Upper lobe of left lung (tissue), 6 donors: ENCODE measurements at regions not wholly inside any gene's neighbourhood (a gene's known extent, or its start where the extent isn't known, plus 50 kb on each side); places are given as distances from the start of the nearest gene placed in this dataset.

Experiments
- ATAC-seq, 2 donors: fragments of 200-7000 bp; cut with Tn5 transposase; one replicate each; pipeline ENCODE4 v1.9.1; 2022; ENCODE audit warnings: mild to moderate bottlenecking in 2 of 2, moderate library complexity in 2 of 2; ENCODE audit not compliant: low FRiP score in 2 of 2
- DNase-seq, 2 donors: peaks; one replicate each; pipeline ENCODE4 v3.0.0-alpha.2; 2019 to 2020
- H3K27ac ChIP-seq, 4 donors: fragments of 200-600 bp; sonication (generic); one replicate each; pipeline ENCODE4 v1.5.1; 2016 to 2019
- H3K27me3 ChIP-seq, 4 donors: fragments of 200-600 bp; sonication (generic); one replicate each; pipeline ENCODE4 v1.5.1; 2017 to 2019
- H3K36me3 ChIP-seq, 4 donors: fragments of 200-600 bp; sonication (generic); one replicate each; pipeline ENCODE4 v1.5.1; 2016 to 2019
- H3K4me1 ChIP-seq, 4 donors: fragments of 200-600 bp; sonication (generic); one replicate each; pipeline ENCODE4 v1.5.1; 2018 to 2019
- H3K4me3 ChIP-seq, 4 donors: fragments of 200-600 bp; sonication (generic); one replicate each; pipeline ENCODE4 v1.5.1; 2017 to 2019; ENCODE audit warnings: mild to moderate bottlenecking in 2 of 4, moderate library complexity in 1 of 4
- H3K9me3 ChIP-seq, 4 donors: fragments of 200-600 bp; sonication (generic); one replicate each; pipeline ENCODE4 v1.5.1; 2018 to 2019
- EP300 ChIP-seq, 4 donors: sonication (generic); formaldehyde crosslinking; IDR thresholded peaks; one replicate each; pipeline ENCODE4 v1.5.1; 2017; ENCODE audit warnings: antibody characterized with exemption in 4 of 4, control low read depth in 2 of 4
- POLR2A ChIP-seq, 4 donors: fragments of 450-650 bp; IDR thresholded peaks; one replicate each; pipeline ENCODE4 v1.5.1; 2016 to 2017; ENCODE audit warnings: antibody characterized with exemption in 4 of 4, mild to moderate bottlenecking in 2 of 4
- POLR2AphosphoS5 ChIP-seq, 2 donors: sonication (generic); formaldehyde crosslinking; IDR thresholded peaks; one replicate each; pipeline ENCODE4 v1.5.1; 2017; ENCODE audit warnings: antibody characterized with exemption in 2 of 2
- WGBS, 2 donors: methylation state at CpG; one replicate each; pipeline ENCODE4 v1.1.5; 2017 to 2018; 5-methylcytosine and 5-hydroxymethylcytosine counted together
- TF ChIP-seq, protein P1 (sequence below), 6 experiments: fragments of 450-650 bp in 4 of 6; fragments of 200-600 bp in 2 of 6; sonication (generic) in 2 of 6; IDR thresholded peaks; one replicate each; pipeline ENCODE4 v1.5.1; 2016 to 2019; ENCODE audit warnings: antibody characterized with exemption in 6 of 6
- donor health status: DM: no; HTN: no; CAD: no; lungs with moderate emphysema.
- donor health status: DM: no; HTN: yes; CAD: no; lungs with severe emphysema.

GRCh38 chr22:27197618-27198017, 540.2 kb downstream of the MIAT start:
- WGBS, 2 donors: 88 to 100% methylated on average over 1 of the region's 1 CpG
- TF ChIP-seq, protein P1, sequence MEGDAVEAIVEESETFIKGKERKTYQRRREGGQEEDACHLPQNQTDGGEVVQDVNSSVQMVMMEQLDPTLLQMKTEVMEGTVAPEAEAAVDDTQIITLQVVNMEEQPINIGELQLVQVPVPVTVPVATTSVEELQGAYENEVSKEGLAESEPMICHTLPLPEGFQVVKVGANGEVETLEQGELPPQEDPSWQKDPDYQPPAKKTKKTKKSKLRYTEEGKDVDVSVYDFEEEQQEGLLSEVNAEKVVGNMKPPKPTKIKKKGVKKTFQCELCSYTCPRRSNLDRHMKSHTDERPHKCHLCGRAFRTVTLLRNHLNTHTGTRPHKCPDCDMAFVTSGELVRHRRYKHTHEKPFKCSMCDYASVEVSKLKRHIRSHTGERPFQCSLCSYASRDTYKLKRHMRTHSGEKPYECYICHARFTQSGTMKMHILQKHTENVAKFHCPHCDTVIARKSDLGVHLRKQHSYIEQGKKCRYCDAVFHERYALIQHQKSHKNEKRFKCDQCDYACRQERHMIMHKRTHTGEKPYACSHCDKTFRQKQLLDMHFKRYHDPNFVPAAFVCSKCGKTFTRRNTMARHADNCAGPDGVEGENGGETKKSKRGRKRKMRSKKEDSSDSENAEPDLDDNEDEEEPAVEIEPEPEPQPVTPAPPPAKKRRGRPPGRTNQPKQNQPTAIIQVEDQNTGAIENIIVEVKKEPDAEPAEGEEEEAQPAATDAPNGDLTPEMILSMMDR (IDR thresholded peaks at IDR 0.05): no peak
- TF ChIP-seq EP300 (IDR thresholded peaks at IDR 0.05) (no peak), POLR2AphosphoS5 (IDR thresholded peaks at IDR 0.05) (no peak), POLR2A (IDR thresholded peaks at IDR 0.05) (no peak)
- H3K4me3 ChIP-seq: no peak overlapping the region

DNA sequence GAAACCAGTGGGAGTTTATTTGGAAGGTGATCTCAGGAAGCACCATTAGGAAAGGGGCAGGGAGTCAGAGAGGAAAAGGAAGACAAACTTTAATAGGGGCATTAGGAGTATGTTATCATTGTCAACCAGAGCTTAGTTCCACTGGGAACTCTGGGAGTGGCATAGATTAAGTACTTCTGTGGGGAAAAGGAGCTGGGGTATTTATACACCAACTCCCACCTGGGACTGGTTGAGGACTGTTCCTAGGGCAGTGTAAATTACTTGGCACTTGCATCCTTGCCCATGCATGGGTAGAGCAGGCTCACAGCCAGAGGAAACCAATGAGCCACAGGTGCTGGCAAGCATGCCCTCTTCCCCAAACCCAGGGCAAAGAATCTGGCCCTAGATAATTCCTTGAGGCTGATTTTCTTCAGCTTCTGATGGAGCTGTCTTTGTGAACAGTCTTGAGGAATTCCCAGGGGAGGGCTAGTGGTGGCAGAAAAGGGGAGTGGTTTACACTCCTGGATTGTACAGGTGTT, 541.2 kb downstream of the MIAT start:
- H3K27ac ChIP-seq: no peak overlapping the region
- TF ChIP-seq EP300 (IDR thresholded peaks at IDR 0.05): no peak
- H3K4me3 ChIP-seq: no peak overlapping the region
- peaks cover 0 to 3% (median 0%) of the 10 kb centered on the region in 4 donors for H3K9me3 ChIP-seq
- H3K4me1 ChIP-seq: peaks cover 0 to 9% (median 3%) of the 10 kb centered on the region in 4 donors
- no peak for ATAC-seq
- DNase-seq: no peak
- H3K27me3 ChIP-seq: no peaks in the 10 kb centered on the region
- H3K36me3 ChIP-seq: no peaks in the 10 kb centered on the region

More at GRCh38 chr22:27197618-27198017, 540.2 kb downstream of the MIAT start:
- peaks cover 0 to 3% (median 0%) of the 10 kb centered on the region in 4 donors for H3K9me3 ChIP-seq
- no peak overlapping the region for H3K27ac ChIP-seq
- no peaks in the 10 kb centered on the region for H3K36me3 ChIP-seq
- H3K27me3 ChIP-seq: no peaks in the 10 kb centered on the region
- peaks cover 0 to 2% (median 0%) of the 10 kb centered on the region in 4 donors for H3K4me1 ChIP-seq
- DNase-seq (no peak), ATAC-seq (no peak)

DNA sequence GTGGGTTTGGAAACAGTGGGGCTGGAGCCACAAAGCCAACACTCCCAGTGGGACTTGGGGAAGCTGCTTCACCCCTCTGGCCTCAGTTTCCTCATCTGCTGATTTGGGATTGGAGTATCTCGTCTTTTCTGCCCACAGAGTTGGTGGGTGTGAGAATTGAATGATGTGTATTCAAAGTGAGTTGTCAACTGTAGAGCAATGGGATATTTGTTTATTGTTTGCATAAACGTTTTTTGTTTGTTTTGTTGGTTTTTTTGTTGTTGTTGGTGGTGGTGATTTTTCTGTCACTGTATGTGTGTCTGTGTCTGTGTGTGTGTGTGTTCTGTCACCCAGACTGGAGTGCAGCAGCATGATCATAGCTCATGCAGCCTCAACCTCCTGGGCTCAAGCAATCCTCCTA, 542.0 kb downstream of the MIAT start:
- DNase-seq (no peak), ATAC-seq (no peak)
- Histone ChIP-seq H3K4me1 (peaks cover 0 to 9% (median 3%) of the 10 kb centered on the region in 4 donors), H3K36me3 (no peaks in the 10 kb centered on the region), H3K27ac (no peak overlapping the region), H3K27me3 (no peaks in the 10 kb centered on the region), H3K9me3 (peaks cover 0 to 3% (median 0%) of the 10 kb centered on the region in 4 donors), H3K4me3 (no peak overlapping the region)
- WGBS, 2 donors: 53 to 67% methylated on average over 2 of the region's 2 CpGs
- TF ChIP-seq POLR2AphosphoS5 (IDR thresholded peaks at IDR 0.05) (no peak), POLR2A (IDR thresholded peaks at IDR 0.05) (no peak), EP300 (IDR thresholded peaks at IDR 0.05) (no peak)
- TF ChIP-seq, protein P1 (IDR thresholded peaks at IDR 0.05): no peak

DNA sequence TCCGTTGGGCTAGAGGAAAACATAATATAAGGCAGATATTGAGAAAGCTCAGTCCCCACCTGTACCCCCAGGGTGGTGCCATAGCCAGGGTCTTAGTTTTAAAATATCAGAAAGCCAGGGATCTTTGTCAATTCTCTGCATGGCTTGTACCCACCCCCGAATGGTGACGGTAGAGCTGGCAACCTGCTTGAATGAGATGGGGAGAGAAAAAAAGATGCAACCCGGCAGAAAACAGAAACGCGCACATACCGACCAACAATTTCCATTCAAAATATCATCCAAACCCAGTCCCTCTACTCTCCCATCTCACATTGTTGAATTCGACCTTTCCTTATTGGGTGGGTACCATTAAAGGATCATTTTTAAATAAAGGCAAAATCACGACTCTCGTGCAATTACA, 543.9 kb downstream of the MIAT start:
- ATAC-seq (no peak), DNase-seq (no peak)
- no peaks in the 10 kb centered on the region for H3K36me3 ChIP-seq
- peaks cover 0 to 3% (median 0%) of the 10 kb centered on the region in 4 donors for H3K9me3 ChIP-seq
- WGBS, 2 donors: 87 to 92% methylated on average over 10 of the region's 10 CpGs
- no peak overlapping the region for H3K4me3 ChIP-seq
- no peak overlapping the region for H3K27ac ChIP-seq
- TF ChIP-seq POLR2A (IDR thresholded peaks at IDR 0.05) (no peak), POLR2AphosphoS5 (IDR thresholded peaks at IDR 0.05) (no peak), EP300 (IDR thresholded peaks at IDR 0.05) (no peak)
- TF ChIP-seq, protein P1 (IDR thresholded peaks at IDR 0.05): no peak
- H3K27me3 ChIP-seq: no peaks in the 10 kb centered on the region
- peaks cover 0 to 9% (median 3%) of the 10 kb centered on the region in 4 donors for H3K4me1 ChIP-seq

DNA sequence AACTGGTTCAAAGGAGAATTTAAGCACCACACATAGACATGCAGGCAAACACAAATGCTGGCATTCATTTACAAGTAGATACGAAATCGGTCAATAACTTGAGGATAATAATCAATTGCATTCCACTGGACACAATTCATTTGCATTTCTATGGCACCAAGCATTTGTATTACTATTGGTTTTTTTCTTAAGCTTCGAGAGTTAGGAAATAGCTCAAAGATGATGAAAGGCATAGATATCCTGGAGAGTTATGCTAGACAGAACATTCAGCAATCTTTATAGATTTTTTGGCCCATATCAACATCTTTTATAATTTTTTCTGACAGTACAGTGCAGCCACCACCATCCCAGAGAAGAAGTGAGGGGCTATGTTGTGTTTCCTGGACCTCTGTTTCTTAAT, 544.4 kb downstream of the MIAT start:
- H3K9me3 ChIP-seq: peaks cover 0 to 3% (median 0%) of the 10 kb centered on the region in 4 donors
- no peak overlapping the region for H3K27ac ChIP-seq
- no peaks in the 10 kb centered on the region for H3K27me3 ChIP-seq
- no peak for ATAC-seq
- TF ChIP-seq, protein P1 (IDR thresholded peaks at IDR 0.05): no peak
- TF ChIP-seq POLR2AphosphoS5 (IDR thresholded peaks at IDR 0.05) (no peak), POLR2A (IDR thresholded peaks at IDR 0.05) (no peak), EP300 (IDR thresholded peaks at IDR 0.05) (no peak)
- peaks cover 0 to 9% (median 3%) of the 10 kb centered on the region in 4 donors for H3K4me1 ChIP-seq
- 84 to 89% methylated on average over 3 of the region's 3 CpGs for WGBS, 2 donors
- H3K4me3 ChIP-seq: no peak overlapping the region
- no peaks in the 10 kb centered on the region for H3K36me3 ChIP-seq
- DNase-seq: no peak
